ENCODE measurements at regions not wholly inside any gene's neighbourhood (a gene's known extent, or its start where the extent isn't known, plus 50 kb on each side); places are given as distances from the start of the nearest gene placed in this dataset.

- DNase-seq: peak; percentile 28
Observed at GRCh38 chr11:127247261-127247851, 246.8 kb upstream of the KIRREL3 start.

GRCh38 chr11:127242676-127243075 is 242.1 kb upstream of the KIRREL3 start:
- DNase-seq: no peak

- DNase-seq: no peak
Observed at GRCh38 chr11:127238321-127238720, 237.8 kb upstream of the KIRREL3 start.

GRCh38 chr11:127236776-127237175 is 236.2 kb upstream of the KIRREL3 start:
- no peak for DNase-seq

- DNase-seq: no peak
Observed at GRCh38 chr11:127233998-127234397, 233.4 kb upstream of the KIRREL3 start.

GRCh38 chr11:127230392-127230791 is 229.8 kb upstream of the KIRREL3 start:
- DNase-seq: no peak

- no peak for DNase-seq
Observed at GRCh38 chr11:127226949-127227348, 226.4 kb upstream of the KIRREL3 start.

GRCh38 chr11:127226380-127226779 is 225.8 kb upstream of the KIRREL3 start:
- no peak for DNase-seq

GRCh38 chr11:127225619-127226018 is 225.0 kb upstream of the KIRREL3 start:
- DNase-seq: no peak

GRCh38 chr11:127224276-127224675 is 223.7 kb upstream of the KIRREL3 start:
- DNase-seq: no peak

- no peak for DNase-seq
Observed at GRCh38 chr11:127223633-127224032, 223.1 kb upstream of the KIRREL3 start.

GRCh38 chr11:127223026-127223425 is 222.5 kb upstream of the KIRREL3 start:
- no peak for DNase-seq

GRCh38 chr11:127219704-127220103 is 219.1 kb upstream of the KIRREL3 start:
- DNase-seq: no peak

- DNase-seq: no peak
Observed at GRCh38 chr11:127218275-127218608, 217.7 kb upstream of the KIRREL3 start.

GRCh38 chr11:127217452-127218274 is 217.1 kb upstream of the KIRREL3 start:
- DNase-seq: no peak

GRCh38 chr11:127205688-127206217 is 205.2 kb upstream of the KIRREL3 start:
- no peak for DNase-seq

GRCh38 chr11:127203490-127203889 is 202.9 kb upstream of the KIRREL3 start:
- no peak for DNase-seq

GRCh38 chr11:127202105-127202504 is 201.5 kb upstream of the KIRREL3 start:
- DNase-seq: no peak

- DNase-seq: no peak
Observed at GRCh38 chr11:127199306-127199801, 198.8 kb upstream of the KIRREL3 start.

- DNase-seq: peak; percentile 84
Observed at GRCh38 chr11:127195501-127196120, 195.0 kb upstream of the KIRREL3 start.

- no peak for DNase-seq
Observed at GRCh38 chr11:127194521-127194920, 194.0 kb upstream of the KIRREL3 start.

GRCh38 chr11:127193950-127194349 is 193.4 kb upstream of the KIRREL3 start:
- peak; percentile 34 for DNase-seq

GRCh38 chr11:127191689-127192088 is 191.1 kb upstream of the KIRREL3 start:
- DNase-seq: no peak

GRCh38 chr11:127191261-127191660 is 190.7 kb upstream of the KIRREL3 start:
- no peak for DNase-seq

Data from retina (tissue), 1 donor.